ENCODE measurements at regions not wholly inside any gene's neighbourhood (a gene's known extent, or its start where the extent isn't known, plus 50 kb on each side); places are given as distances from the start of the nearest gene placed in this dataset.

- no peak for DNase-seq (ENCODE audit: low read depth in 1 of 2, low spot score in 1 of 2)
- no peak for TF ChIP-seq JUND (IDR thresholded peaks at IDR 0.05; ENCODE audit: low read depth)
- in situ Hi-C loops (cut with HindIII; ENCODE audit: low pct_unique_long_range_greater_than_20kb, low sequenced_read_pairs) = no loop called here
These were observed 743.4 kb downstream of the TNS3 start for GRCh38 chr7:46838463-46838862.

- DNase-seq (ENCODE audit: low read depth in 1 of 2, low spot score in 1 of 2) = no peak
- no peak for TF ChIP-seq JUND (IDR thresholded peaks at IDR 0.05; ENCODE audit: low read depth)
- in situ Hi-C loops (cut with HindIII; ENCODE audit: low pct_unique_long_range_greater_than_20kb, low sequenced_read_pairs) = no loop called here
These were observed 746.4 kb downstream of the TNS3 start for GRCh38 chr7:46835556-46835955.

DNA sequence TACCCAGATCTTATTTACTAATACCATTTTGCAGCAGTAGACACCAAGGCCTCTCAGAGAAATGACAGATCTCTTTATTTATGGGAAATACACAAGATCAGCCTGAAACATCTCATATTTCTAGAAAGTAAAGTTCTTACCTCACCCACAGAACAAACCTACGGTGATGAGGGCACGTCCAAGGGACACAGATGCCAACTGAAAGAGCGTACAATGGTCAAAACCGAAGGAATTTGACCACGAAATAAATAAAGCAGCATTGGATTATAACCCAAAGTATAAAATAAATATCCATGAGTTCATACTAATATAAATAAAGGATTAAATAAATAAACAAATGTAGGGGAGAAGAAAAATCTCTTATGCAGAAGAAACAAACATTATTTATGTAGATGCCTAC lies 747.0 kb downstream of the TNS3 start:
- no peak for DNase-seq (ENCODE audit: low read depth in 1 of 2, low spot score in 1 of 2)
- in situ Hi-C loops (cut with HindIII; ENCODE audit: low pct_unique_long_range_greater_than_20kb, low sequenced_read_pairs) = no loop called here
- no peak for TF ChIP-seq JUND (IDR thresholded peaks at IDR 0.05; ENCODE audit: low read depth)

GRCh38 chr7:46833197-46833596 lies 748.7 kb downstream of the TNS3 start:
- no peak for DNase-seq (ENCODE audit: low read depth in 1 of 2, low spot score in 1 of 2)
- TF ChIP-seq JUND (IDR thresholded peaks at IDR 0.05; ENCODE audit: low read depth) = no peak
- in situ Hi-C loops (cut with HindIII; ENCODE audit: low pct_unique_long_range_greater_than_20kb, low sequenced_read_pairs) = no loop called here

DNA sequence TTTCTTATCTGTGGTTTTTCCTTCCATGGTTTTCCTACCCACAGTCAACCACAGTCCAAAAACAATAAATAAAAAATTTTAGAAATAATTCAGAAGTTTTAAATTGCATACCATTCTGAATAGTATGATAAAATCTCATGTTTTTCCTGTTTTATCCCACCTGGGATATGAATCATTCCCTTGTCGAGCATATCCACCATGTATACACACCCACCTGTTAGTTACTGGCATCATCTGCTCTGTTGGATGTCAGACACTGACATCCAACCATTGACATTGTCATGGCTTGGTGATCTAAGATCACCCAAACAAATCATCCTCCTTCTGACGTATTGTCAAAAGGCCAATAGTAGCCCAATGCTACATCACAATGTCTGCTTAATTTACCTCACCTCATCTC lies 749.8 kb downstream of the TNS3 start:
- in situ Hi-C loops (cut with HindIII; ENCODE audit: low pct_unique_long_range_greater_than_20kb, low sequenced_read_pairs) = no loop called here
- no peak for DNase-seq (ENCODE audit: low read depth in 1 of 2, low spot score in 1 of 2)
- no peak for TF ChIP-seq JUND (IDR thresholded peaks at IDR 0.05; ENCODE audit: low read depth)

GRCh38 chr7:46819819-46820218 lies 762.1 kb downstream of the TNS3 start:
- in situ Hi-C loops (cut with HindIII; ENCODE audit: low pct_unique_long_range_greater_than_20kb, low sequenced_read_pairs) = no loop called here
- DNase-seq (ENCODE audit: low read depth in 1 of 2, low spot score in 1 of 2) = no peak
- no peak for TF ChIP-seq JUND (IDR thresholded peaks at IDR 0.05; ENCODE audit: low read depth)

- no peak for TF ChIP-seq JUND (IDR thresholded peaks at IDR 0.05; ENCODE audit: low read depth)
- in situ Hi-C loops (cut with HindIII; ENCODE audit: low pct_unique_long_range_greater_than_20kb, low sequenced_read_pairs) = no loop called here
- no peak for DNase-seq (ENCODE audit: low read depth in 1 of 2, low spot score in 1 of 2)
These were observed 767.2 kb downstream of the TNS3 start for GRCh38 chr7:46814516-46815250.

DNA sequence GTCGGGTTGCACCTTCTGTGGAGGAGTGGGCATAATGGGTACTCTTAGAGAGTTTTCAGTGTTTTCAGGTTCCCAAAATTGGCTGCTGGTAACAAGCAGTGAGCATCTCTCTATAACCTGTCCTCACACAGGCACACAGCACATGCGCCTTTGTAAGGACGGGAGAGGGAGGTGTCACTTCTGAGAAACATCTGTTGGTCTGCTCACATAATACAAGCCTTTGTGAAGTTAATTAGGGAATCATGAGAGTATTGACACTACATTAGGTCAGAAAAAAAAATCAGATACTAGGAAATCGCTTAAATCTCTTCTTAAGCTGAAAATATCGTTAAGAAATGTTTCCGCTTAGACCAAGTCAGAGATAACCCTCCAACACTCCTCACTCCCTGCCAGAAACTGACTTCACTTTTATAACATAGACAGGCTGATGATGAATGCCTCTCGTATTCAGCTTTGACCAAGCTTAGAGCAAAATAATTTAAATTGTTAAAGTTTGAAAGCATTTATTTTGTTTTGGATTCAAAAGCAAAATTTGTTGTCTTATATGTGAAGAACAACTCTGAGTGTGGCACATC lies 769.7 kb downstream of the TNS3 start:
- in situ Hi-C loops (cut with HindIII; ENCODE audit: low pct_unique_long_range_greater_than_20kb, low sequenced_read_pairs) = no loop called here
- DNase-seq (ENCODE audit: low read depth in 1 of 2, low spot score in 1 of 2) = no peak
- no peak for TF ChIP-seq JUND (IDR thresholded peaks at IDR 0.05; ENCODE audit: low read depth)

DNA sequence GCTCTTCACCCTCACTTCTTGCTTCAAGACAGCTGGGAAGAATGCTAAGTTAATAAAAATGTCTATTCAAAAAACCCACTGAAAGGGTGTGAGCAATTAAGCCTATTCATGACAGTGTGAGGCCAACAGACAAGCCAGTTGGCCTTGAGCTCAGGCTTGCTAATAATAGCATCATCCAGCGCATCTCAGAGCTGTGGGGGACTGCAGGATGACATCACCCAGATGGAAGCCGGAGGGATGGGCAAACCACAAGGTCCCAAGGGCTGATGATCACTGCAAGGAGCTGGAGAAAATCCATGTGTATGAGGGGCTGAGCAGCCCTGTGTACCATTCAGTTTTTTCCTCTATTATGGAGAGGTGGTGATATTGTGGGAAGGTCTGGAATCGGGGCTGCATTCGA lies 770.4 kb downstream of the TNS3 start:
- in situ Hi-C loops (cut with HindIII; ENCODE audit: low pct_unique_long_range_greater_than_20kb, low sequenced_read_pairs) = no loop called here

GRCh38 chr7:46810986-46811385 lies 770.9 kb downstream of the TNS3 start:
- in situ Hi-C loops (cut with HindIII; ENCODE audit: low pct_unique_long_range_greater_than_20kb, low sequenced_read_pairs) = no loop called here
- DNase-seq (ENCODE audit: low read depth in 1 of 2, low spot score in 1 of 2) = no peak
- TF ChIP-seq JUND (IDR thresholded peaks at IDR 0.05; ENCODE audit: low read depth) = no peak

More for the DNA sequence above, 770.4 kb downstream of the TNS3 start:
- no peak for TF ChIP-seq JUND (IDR thresholded peaks at IDR 0.05; ENCODE audit: low read depth)
- no peak for DNase-seq (ENCODE audit: low read depth in 1 of 2, low spot score in 1 of 2)

- DNase-seq (ENCODE audit: low read depth in 1 of 2, low spot score in 1 of 2) = peak in 1 of 2 experiments; percentile 45
- no peak for TF ChIP-seq JUND (IDR thresholded peaks at IDR 0.05; ENCODE audit: low read depth)
- in situ Hi-C loops (cut with HindIII; ENCODE audit: low pct_unique_long_range_greater_than_20kb, low sequenced_read_pairs) = no loop called here
These were observed 772.0 kb downstream of the TNS3 start for GRCh38 chr7:46809886-46810285.

DNA sequence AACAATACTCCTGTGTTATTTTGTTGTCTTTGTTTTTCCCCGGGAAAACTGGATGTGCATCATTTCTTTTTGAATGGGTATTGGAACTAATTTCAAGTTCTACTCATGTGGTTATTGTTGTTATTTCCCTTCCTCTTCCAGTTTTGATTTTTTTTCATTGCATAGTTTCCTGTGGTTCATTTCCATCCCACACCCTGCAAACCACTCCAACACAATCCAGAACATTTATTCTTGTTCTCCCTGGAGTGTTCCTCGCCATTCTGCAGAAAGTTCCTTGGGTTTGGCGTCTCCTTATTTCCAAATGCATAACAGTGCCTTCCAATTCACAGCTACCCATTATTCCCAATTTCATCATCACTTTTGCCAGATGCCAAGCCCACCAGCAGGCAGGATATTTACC lies 775.1 kb downstream of the TNS3 start:
- no peak for TF ChIP-seq JUND (IDR thresholded peaks at IDR 0.05; ENCODE audit: low read depth)
- in situ Hi-C loops (cut with HindIII; ENCODE audit: low pct_unique_long_range_greater_than_20kb, low sequenced_read_pairs) = no loop called here
- DNase-seq (ENCODE audit: low read depth in 1 of 2, low spot score in 1 of 2) = no peak

DNA sequence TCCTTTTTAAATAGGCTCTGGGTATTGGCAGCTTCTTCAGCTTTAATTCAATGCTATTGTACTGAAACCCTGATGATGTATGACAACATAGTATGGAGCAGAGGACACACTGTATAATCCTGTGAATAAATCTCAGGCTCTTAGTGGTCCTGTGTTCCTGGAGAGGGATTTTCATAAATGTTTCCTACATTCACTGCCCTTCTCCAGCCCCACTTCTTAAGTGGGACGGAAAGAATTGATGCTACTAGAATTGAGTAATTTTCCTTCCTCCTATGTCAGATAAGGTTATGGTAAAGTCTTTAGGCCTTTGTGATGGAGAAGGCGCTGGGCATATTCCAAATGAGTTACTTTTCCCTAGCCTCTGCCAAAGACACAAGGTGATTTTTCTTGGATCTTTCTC lies 779.4 kb downstream of the TNS3 start:
- no peak for TF ChIP-seq JUND (IDR thresholded peaks at IDR 0.05; ENCODE audit: low read depth)
- in situ Hi-C loops (cut with HindIII; ENCODE audit: low pct_unique_long_range_greater_than_20kb, low sequenced_read_pairs) = no loop called here
- no peak for DNase-seq (ENCODE audit: low read depth in 1 of 2, low spot score in 1 of 2)

DNA sequence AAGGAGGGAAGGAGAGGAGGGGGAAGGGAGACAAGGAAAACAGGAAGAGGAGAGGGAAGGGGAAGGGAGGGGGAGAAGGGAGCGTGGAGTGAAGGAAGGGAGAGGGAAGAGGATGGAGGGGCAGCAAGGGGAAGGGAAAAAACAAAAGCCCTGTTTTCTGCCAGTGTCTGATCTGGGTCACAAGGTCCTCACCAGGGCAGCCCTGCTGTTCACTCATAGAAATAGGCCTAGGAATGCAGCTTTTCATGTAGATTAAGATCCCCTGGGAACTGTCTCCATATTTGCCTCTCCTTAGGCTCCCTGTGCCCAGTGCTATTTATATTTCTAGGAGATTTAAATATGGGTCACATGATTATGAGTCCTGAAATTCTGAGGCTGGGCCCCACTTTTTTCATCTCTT lies 790.7 kb downstream of the TNS3 start:
- in situ Hi-C loops (cut with HindIII; ENCODE audit: low pct_unique_long_range_greater_than_20kb, low sequenced_read_pairs) = no loop called here
- no peak for TF ChIP-seq JUND (IDR thresholded peaks at IDR 0.05; ENCODE audit: low read depth)
- no peak for DNase-seq (ENCODE audit: low read depth in 1 of 2, low spot score in 1 of 2)
